ENCODE measurements at regions not wholly inside any gene's neighbourhood (a gene's known extent, or its start where the extent isn't known, plus 50 kb on each side); places are given as distances from the start of the nearest gene placed in this dataset.

GRCh38 chr7:12111422-12112405, 99.4 kb upstream of the TMEM106B start:
- DNase-seq (ENCODE audit: extremely low read depth in 1 of 11, low read depth in 9 of 11, low spot score in 4 of 11), result peak in 6 of 11 donors; percentile 31 to 66 (median 50)

DNA sequence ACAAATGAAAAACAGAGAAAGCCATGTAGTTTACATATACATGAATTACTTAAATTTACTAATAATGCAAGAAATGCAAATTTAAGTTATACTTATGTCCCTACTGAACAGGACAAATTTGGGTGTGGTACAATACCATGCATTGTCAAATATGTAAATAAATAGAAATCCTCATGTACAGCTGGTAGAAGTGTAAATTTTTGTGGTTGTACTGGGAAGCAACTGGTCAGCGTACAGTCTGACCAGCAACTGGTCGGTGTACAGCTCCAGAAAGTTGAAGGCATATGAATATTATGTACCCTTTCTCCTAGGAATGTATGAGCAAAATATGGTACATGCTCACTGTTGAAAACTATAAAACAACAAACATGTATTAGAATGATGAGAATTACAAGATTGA, 93.9 kb upstream of the TMEM106B start:
- DNase-seq (ENCODE audit: extremely low read depth in 1 of 11, low read depth in 9 of 11, low spot score in 4 of 11), result no peak

DNA sequence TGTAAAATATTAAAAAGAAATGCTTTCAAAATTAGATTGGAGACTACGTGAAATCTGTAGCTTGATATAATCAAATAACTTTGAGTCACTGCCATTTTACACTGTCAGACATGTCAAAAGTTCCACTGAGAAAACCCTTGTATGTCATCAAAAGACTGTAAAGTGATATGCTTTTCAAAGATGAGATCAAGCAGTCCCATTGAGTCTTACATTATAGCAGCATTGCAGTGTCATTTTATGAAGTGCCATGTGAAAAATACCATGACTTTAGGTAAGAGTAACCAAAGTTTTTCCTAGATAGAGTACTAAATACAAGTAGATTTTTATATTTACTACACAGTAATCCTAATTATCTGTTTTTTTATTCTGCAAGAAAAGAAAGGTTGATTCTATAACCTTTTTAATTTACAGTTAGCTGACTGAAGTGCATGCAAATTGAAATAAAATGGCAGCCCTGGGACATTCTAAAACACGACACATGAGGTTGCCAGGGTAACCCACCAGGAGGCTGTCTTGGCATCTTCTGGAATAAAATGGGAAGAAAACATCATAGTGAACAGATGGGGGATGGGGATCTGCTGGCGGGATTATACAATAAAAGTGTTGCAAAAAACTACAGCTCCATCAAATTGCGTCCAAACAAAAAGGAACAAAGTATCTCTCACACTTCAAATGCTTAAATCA, 91.3 kb upstream of the TMEM106B start:
- no peak for DNase-seq (ENCODE audit: extremely low read depth in 1 of 11, low read depth in 9 of 11, low spot score in 4 of 11)

DNA sequence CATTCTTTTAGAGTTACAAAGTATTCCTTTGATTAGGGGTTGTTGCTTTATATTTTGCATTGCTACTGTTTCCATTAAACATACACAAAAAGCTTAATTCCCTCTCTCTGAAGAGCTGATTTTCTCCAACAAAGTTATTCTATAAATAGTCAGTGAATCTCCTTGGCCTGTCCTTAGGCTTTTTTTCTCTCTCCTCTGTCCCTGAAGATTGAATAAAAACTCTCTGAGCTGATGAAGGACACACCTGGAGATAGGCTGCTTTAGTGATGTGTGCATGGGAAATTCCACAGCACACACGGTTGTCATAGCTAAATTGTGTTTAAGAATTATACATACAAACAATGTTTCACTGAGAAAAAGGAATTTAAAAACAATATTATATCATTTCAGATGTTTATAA, 90.5 kb upstream of the TMEM106B start:
- no peak for DNase-seq (ENCODE audit: extremely low read depth in 1 of 11, low read depth in 9 of 11, low spot score in 4 of 11)

DNA sequence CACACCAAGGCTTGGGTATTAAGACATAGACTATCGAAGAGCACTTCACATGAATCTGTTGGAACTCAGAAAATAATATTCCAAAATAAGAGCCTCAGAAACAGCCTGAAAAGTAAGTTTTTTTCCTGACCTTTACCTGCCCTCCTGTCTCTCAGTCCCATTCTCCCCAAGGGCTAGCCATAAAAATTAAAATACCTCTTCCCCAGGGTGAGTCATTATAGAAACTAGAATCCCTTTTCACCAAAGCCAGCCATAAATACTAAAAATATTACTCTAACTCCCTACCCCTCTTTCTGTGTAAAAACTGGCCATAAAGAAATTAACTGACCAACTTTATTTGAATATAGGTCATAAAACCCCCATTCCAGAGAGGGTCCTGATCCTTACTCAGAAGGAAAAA, 87.9 kb upstream of the TMEM106B start:
- no peak for DNase-seq (ENCODE audit: extremely low read depth in 1 of 11, low read depth in 9 of 11, low spot score in 4 of 11)

DNA sequence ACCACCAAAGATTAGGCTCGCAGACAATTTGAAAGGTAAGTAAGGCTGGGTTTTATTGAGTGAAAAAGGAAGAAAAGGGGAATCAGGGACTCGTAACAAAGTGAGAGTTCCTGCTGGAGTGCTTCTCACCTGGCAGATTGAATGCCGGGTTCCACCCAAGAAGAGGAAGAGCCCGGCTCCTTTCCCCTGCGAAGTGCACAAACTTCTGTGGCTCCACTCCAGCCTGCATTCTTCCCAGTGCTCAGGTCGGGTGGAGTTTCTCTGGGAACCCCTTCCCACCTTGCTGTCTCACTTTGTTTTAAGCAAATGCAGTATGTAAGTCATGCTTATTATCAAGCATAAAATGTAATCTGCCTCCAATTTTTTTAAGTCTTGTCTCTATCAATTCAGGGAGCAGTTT, 87.1 kb upstream of the TMEM106B start:
- DNase-seq (ENCODE audit: extremely low read depth in 1 of 11, low read depth in 9 of 11, low spot score in 4 of 11), result no peak

DNA sequence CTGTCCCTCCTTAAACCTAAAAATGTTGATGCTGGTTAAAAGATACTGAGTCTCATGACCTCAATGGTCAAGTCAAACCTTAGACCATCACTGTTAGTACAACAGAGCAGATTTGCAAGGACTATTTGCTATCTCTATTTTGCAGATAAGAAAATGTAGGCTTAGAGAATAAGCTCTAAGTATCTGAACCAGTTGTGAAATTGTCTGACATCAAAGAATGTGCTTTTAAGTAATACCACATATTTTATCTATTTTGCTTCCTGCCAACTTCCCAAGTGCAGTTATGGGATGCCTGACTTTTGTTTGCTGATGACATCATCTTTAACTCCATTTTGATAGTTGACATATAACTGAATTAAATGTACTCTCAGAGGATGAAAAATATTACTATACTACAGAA, 83.6 kb upstream of the TMEM106B start:
- no peak for DNase-seq (ENCODE audit: extremely low read depth in 1 of 11, low read depth in 9 of 11, low spot score in 4 of 11)

DNA sequence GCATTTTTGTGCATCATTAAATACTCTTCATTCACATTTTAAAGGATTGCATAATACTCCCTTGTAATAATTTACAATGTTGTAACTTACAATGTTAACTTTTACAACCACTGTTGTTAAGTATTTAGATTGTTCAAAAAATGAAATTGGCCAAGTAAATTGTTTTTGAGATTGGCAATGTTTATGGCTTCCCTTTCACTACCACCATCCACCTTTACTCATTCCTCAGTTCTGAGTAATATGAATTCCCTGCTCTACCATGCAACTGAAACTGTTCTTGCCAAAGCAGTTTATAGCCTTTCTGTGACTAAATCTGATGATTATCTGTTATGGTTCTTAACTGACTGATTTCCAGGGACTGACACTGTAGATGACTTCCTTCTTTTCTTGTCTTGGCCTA, 80.5 kb upstream of the TMEM106B start:
- DNase-seq (ENCODE audit: extremely low read depth in 1 of 11, low read depth in 9 of 11, low spot score in 4 of 11), result no peak

GRCh38 chr7:12131122-12131521, 80.0 kb upstream of the TMEM106B start:
- DNase-seq (ENCODE audit: extremely low read depth in 1 of 11, low read depth in 9 of 11, low spot score in 4 of 11), result no peak

- DNase-seq (ENCODE audit: extremely low read depth in 1 of 11, low read depth in 9 of 11, low spot score in 4 of 11), result peak in 3 of 11 donors; percentile 2 to 14 (median 4)
Observed at GRCh38 chr7:12133865-12134264, 77.2 kb upstream of the TMEM106B start.

DNA sequence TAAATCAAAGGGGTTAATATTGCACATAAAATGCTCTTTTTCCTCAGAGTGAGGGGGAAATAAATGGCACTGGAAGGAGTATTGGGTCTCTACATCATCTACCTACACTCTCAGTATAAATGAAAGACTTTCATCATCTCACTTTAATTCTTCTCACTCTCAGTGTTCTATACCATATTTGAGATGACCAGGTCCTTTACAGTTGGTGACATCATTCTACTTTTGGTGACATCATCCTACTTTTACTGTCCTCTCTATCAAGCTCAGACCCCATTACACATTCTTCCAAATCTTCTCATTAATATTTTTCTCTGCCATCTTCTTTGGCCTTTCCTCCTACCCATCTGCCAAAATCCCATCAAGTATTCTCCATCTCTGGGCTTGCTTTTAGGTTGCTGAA, 74.6 kb upstream of the TMEM106B start:
- DNase-seq (ENCODE audit: extremely low read depth in 1 of 11, low read depth in 9 of 11, low spot score in 4 of 11), result no peak

DNA sequence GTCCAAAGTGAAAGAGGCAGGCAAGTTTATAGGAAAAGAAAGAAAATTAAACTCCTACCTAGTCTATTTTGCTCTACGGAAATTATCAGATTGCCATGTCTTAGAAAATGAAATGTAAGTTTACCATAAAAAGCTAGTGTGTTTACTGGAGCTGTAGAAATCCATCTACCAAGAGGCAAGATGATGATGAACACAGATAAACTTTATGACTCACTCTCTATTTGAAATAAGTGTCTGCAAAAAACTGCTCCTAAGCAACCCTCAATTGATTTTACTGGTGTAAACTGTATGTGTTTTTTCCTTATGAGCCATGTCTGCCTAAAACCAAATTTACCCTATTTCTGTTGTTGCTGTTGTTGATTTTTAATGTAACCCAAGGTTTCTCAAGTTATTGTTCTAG, 73.8 kb upstream of the TMEM106B start:
- no peak for DNase-seq (ENCODE audit: extremely low read depth in 1 of 11, low read depth in 9 of 11, low spot score in 4 of 11)

DNA sequence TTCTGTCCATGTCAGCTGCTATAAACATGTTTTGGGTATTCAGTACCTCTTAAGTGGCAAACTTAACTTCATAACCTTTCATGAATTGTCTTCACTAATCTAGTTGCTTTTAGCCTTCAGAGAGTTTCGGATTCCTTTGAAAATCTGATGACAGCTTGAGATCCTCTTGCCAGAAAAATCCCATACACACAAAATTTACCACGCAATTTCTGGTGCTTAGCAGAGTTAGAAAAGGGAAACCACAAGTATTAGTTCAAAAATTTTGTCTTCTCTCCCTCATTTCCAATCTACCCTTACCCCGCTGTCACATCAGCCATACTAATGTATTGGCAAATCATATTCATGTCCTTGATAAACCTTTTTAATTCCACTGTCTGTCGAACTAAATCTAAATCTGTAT, 72.7 kb upstream of the TMEM106B start:
- DNase-seq (ENCODE audit: extremely low read depth in 1 of 11, low read depth in 9 of 11, low spot score in 4 of 11), result no peak

GRCh38 chr7:12139416-12139815, 71.7 kb upstream of the TMEM106B start:
- DNase-seq (ENCODE audit: extremely low read depth in 1 of 11, low read depth in 9 of 11, low spot score in 4 of 11), result no peak

DNA sequence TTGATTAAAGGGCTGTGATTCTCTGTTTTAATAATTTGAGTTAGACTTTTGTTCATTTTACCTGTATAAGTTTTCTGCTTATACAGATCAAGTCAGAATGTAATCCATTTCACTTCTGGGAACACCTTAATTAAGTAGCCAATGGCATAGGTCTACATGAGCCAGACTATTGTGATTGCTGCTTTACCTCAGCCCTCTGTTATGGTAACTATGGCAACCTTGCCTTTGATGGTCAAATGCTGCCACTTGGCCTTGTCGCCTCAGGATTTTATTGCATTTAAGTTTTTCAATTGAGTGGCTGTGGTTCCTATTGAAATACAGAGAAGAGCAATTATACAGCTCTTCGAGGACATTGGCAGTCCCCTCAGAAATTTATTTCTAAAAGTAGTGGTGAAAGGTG, 64.3 kb upstream of the TMEM106B start:
- DNase-seq (ENCODE audit: extremely low read depth in 1 of 11, low read depth in 9 of 11, low spot score in 4 of 11), result no peak

GRCh38 chr7:12152196-12152918, 58.7 kb upstream of the TMEM106B start:
- DNase-seq (ENCODE audit: extremely low read depth in 1 of 11, low read depth in 9 of 11, low spot score in 4 of 11), result no peak

- DNase-seq (ENCODE audit: extremely low read depth in 1 of 11, low read depth in 9 of 11, low spot score in 4 of 11), result no peak
Observed at GRCh38 chr7:12154119-12154518, 57.0 kb upstream of the TMEM106B start.

GRCh38 chr7:12157517-12157916, 53.6 kb upstream of the TMEM106B start:
- no peak for DNase-seq (ENCODE audit: extremely low read depth in 1 of 11, low read depth in 9 of 11, low spot score in 4 of 11)

DNA sequence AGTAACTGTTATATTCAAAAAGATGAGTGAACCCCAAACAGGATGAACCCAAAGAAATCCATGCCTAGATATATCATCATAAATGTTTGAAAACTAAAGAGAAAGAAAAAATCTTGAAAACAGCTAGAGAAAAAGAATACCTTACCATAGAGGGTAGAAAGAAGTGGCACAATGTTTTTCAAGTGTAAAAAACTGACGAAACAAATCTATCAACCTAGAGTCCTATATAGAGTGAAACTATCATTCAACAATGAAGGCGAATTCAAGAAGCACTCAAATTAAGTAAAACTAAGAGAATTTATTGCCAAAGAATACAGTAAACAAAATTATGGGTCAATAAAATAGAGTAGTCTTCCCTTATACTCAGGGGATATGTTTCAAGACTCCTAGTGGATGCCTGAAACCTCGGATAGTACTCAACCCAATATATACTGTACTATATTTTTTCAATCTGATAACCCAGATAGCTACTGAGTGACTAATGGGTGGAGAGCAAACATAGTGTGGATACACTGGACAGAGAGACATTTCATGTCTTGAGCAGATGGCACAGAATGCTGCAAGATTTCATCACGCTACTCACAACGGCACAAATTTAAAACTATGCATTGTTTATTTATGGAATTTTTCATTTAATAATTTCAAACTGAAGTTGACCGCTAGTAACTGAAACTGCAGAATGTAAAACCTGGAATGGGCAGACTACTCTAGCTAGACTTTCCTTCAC, 52.6 kb upstream of the TMEM106B start:
- no peak for DNase-seq (ENCODE audit: extremely low read depth in 1 of 11, low read depth in 9 of 11, low spot score in 4 of 11)
